H9 (cell line): ENCODE measurements at regions not wholly inside any gene's neighbourhood (a gene's known extent, or its start where the extent isn't known, plus 50 kb on each side); places are given as distances from the start of the nearest gene placed in this dataset.

ENCODE experiments used
- DNase-seq: peaks from one replicate; pipeline ENCODE4 v3.0.0-alpha.2; 2017
- H2AFZ ChIP-seq: one replicate; pipeline ENCODE4 v1.6.1; 2013; ENCODE audit warnings: mild to moderate bottlenecking, low read length, control low read depth, moderate library complexity
- H2AK5ac ChIP-seq: 2 replicates; pipeline ENCODE4 v1.6.1; 2013; ENCODE audit warnings: low read length, control low read depth, mixed read lengths; ENCODE audit not compliant: insufficient read length
- H2BK120ac ChIP-seq: one replicate; pipeline ENCODE4 v1.6.1; 2013; ENCODE audit warnings: low read depth, mild to moderate bottlenecking, low read length, control low read depth, inconsistent platforms; ENCODE audit not compliant: poor library complexity, severe bottlenecking
- H2BK12ac ChIP-seq: 2 replicates; pipeline ENCODE4 v1.6.1; 2013; ENCODE audit warnings: low read length, control low read depth, mixed read lengths, low read depth; ENCODE audit not compliant: insufficient read length
- H2BK15ac ChIP-seq: 2 replicates; pipeline ENCODE4 v1.6.1; 2013; ENCODE audit warnings: low read depth, low read length, control low read depth
- H2BK20ac ChIP-seq: one replicate; pipeline ENCODE4 v1.6.1; 2013; ENCODE audit warnings: low read depth, mild to moderate bottlenecking, low read length, control low read depth, inconsistent platforms; ENCODE audit not compliant: poor library complexity, severe bottlenecking
- H2BK5ac ChIP-seq: 2 replicates; pipeline ENCODE4 v1.6.1; 2013; ENCODE audit warnings: low read length, control low read depth, mixed read lengths; ENCODE audit not compliant: insufficient read length
- H3K14ac ChIP-seq: 2 replicates; pipeline ENCODE4 v1.6.1; 2013; ENCODE audit warnings: low read length, control low read depth; ENCODE audit not compliant: insufficient read depth
- H3K18ac ChIP-seq: 2 replicates; pipeline ENCODE4 v1.6.1; 2013; ENCODE audit warnings: low read depth, mild to moderate bottlenecking, mixed read lengths, low read length, control low read depth; ENCODE audit not compliant: insufficient read length
- H3K23ac ChIP-seq: 2 replicates; pipeline ENCODE4 v1.6.1; 2013; ENCODE audit warnings: low read length, control low read depth, mixed read lengths, low read depth; ENCODE audit not compliant: insufficient read length
- H3K23me2 ChIP-seq: 2 replicates; pipeline ENCODE4 v1.6.1; 2013; ENCODE audit warnings: low read depth, mild to moderate bottlenecking, mixed read lengths, low read length, control low read depth; ENCODE audit not compliant: insufficient read length, poor library complexity, severe bottlenecking
- H3K27ac ChIP-seq: 2 replicates; pipeline ENCODE4 v1.5.1; 2013; ENCODE audit warnings: low read length, control low read depth, mixed read lengths, low read depth; ENCODE audit not compliant: insufficient read length
- H3K27me3 ChIP-seq: 2 replicates; pipeline ENCODE4 v1.6.1; 2013; ENCODE audit warnings: low read length, control low read depth, inconsistent platforms; ENCODE audit not compliant: insufficient read depth
- H3K4ac ChIP-seq: 2 replicates; pipeline ENCODE4 v1.6.1; 2013; ENCODE audit warnings: low read depth, mild to moderate bottlenecking, control low read depth, inconsistent platforms, low read length, moderate library complexity
- H3K4me1 ChIP-seq: 2 replicates; pipeline ENCODE4 v1.6.1; 2013; ENCODE audit warnings: low read length, control low read depth, inconsistent platforms; ENCODE audit not compliant: insufficient read depth
- H3K4me2 ChIP-seq: 2 replicates; pipeline ENCODE4 v1.6.1; 2013; ENCODE audit warnings: low read length, control low read depth, mixed read lengths; ENCODE audit not compliant: insufficient read length, insufficient read depth
- H3K56ac ChIP-seq: 2 replicates; pipeline ENCODE4 v1.6.1; 2013; ENCODE audit warnings: low read depth, mild to moderate bottlenecking, mixed read lengths, low read length, control low read depth; ENCODE audit not compliant: insufficient read length
- H3K79me1 ChIP-seq: 2 replicates; pipeline ENCODE4 v1.6.1; 2013; ENCODE audit warnings: low read depth, mild to moderate bottlenecking, moderate library complexity, low read length, control low read depth, inconsistent platforms; ENCODE audit not compliant: insufficient read depth, poor library complexity, severe bottlenecking
- H3K79me2 ChIP-seq: 2 replicates; pipeline ENCODE4 v1.6.1; 2013; ENCODE audit warnings: low read length, control low read depth, inconsistent platforms; ENCODE audit not compliant: insufficient read depth
- H3K9ac ChIP-seq: 2 replicates; pipeline ENCODE4 v1.6.1; 2013; ENCODE audit warnings: low read length, control low read depth, mixed read lengths; ENCODE audit not compliant: insufficient read length; ENCODE audit errors: extremely low read depth
- H3K9me3 ChIP-seq: one replicate; pipeline ENCODE4 v1.6.1; 2013; ENCODE audit warnings: low read depth, low read length, inconsistent platforms; ENCODE audit not compliant: control insufficient read depth
- H3T11ph ChIP-seq: one replicate; pipeline ENCODE4 v1.6.1; 2013; ENCODE audit warnings: mild to moderate bottlenecking, low read length, control low read depth, inconsistent platforms
- H4K20me1 ChIP-seq: one replicate; pipeline ENCODE4 v1.6.1; 2013; ENCODE audit not compliant: control insufficient read depth, insufficient read length, insufficient read depth
- H4K5ac ChIP-seq: 2 replicates; pipeline ENCODE4 v1.6.1; 2013; ENCODE audit warnings: low read depth, mild to moderate bottlenecking, mixed read lengths, low read length, control low read depth; ENCODE audit not compliant: insufficient read length
- H4K8ac ChIP-seq: replicated peaks from 2 replicates; pipeline ENCODE4 v1.6.1; 2013; ENCODE audit warnings: low read length, control low read depth, mixed read lengths, low read depth; ENCODE audit not compliant: insufficient read length
- H4K91ac ChIP-seq: 2 replicates; pipeline ENCODE4 v1.6.1; 2013; ENCODE audit warnings: low read depth, mild to moderate bottlenecking, moderate library complexity, mixed read lengths, low read length, control low read depth; ENCODE audit not compliant: insufficient read length
- H3K27ac Mint-ChIP-seq, 3 experiments: 2 replicates in 2 of 3; 3 replicates in 1 of 3; pipeline ENCODE4 v1.8.0; 2020 to 2021; ENCODE audit warnings: mixed read lengths in 3 of 3, mild to moderate bottlenecking in 1 of 3, moderate library complexity in 1 of 3
- H3K27me3 Mint-ChIP-seq: 2 replicates; pipeline ENCODE4 v1.8.0; 2021; ENCODE audit warnings: low read depth, mild to moderate bottlenecking, moderate library complexity, mixed read lengths
- H3K36me3 Mint-ChIP-seq, 3 experiments: 2 replicates in 2 of 3; 3 replicates in 1 of 3; pipeline ENCODE4 v1.8.0; 2020 to 2021; ENCODE audit warnings: low read depth in 3 of 3, mixed read lengths in 3 of 3; ENCODE audit not compliant: insufficient read depth in 1 of 3
- H3K4me1 Mint-ChIP-seq, 2 experiments: 2 replicates each; pipeline ENCODE4 v1.8.0; 2020; ENCODE audit warnings: mixed read lengths in 2 of 2
- H3K4me3 Mint-ChIP-seq, 2 experiments: 2 replicates in 1 of 2; 3 replicates in 1 of 2; pipeline ENCODE4 v1.8.0; 2020 to 2021; ENCODE audit warnings: mild to moderate bottlenecking in 2 of 2, mixed read lengths in 2 of 2, moderate library complexity in 1 of 2
- H3K9me3 Mint-ChIP-seq, 2 experiments: 2 replicates in 1 of 2; 3 replicates in 1 of 2; pipeline ENCODE4 v1.8.0; 2020; ENCODE audit warnings: mild to moderate bottlenecking in 2 of 2, mixed read lengths in 2 of 2, moderate library complexity in 1 of 2
- CTCF ChIP-seq: fragments of 200-600 bp; sonication (generic); conservative IDR thresholded peaks from 3 replicates; pipeline ENCODE4 v1.8.0; 2021; ENCODE audit warnings: antibody characterized with exemption, mild to moderate bottlenecking
- WGBS: extraction: QIAGEN DNeasy Blood & Tissue Kit; methylation state at CpG from one replicate; pipeline ENCODE4 v1.1.7; 2013; ENCODE audit warnings: missing lambda C conversion rate, low lambda C conversion rate, mixed read lengths; ENCODE audit not compliant: insufficient read length; ENCODE audit errors: extremely low coverage; 5-methylcytosine and 5-hydroxymethylcytosine counted together

- no peak overlapping the region for H4K5ac ChIP-seq
- no peak overlapping the region for H2BK120ac ChIP-seq
- Mint-ChIP-seq H3K9me3 (no peaks in the 10 kb centered on the region; a peak in 1 of 5 replicates), H3K4me3 (no peak overlapping the region), H3K36me3 (peaks cover 0 to 3% (median 0%) of the 10 kb centered on the region in 3 experiments; a peak in 1 of 7 replicates), H3K27me3 (no peaks in the 10 kb centered on the region), H3K4me1 (peaks cover 5 to 12% of the 10 kb centered on the region in 2 experiments), H3K27ac (no peak overlapping the region; a peak in 1 of 7 replicates)
- H3K79me1 ChIP-seq: no peaks in the 10 kb centered on the region
- no peak overlapping the region for H2BK12ac ChIP-seq
- H3K27me3 ChIP-seq: no peaks in the 10 kb centered on the region
- no peak overlapping the region for H3K9ac ChIP-seq
- no peak overlapping the region for H2BK5ac ChIP-seq
- no peak overlapping the region for H4K8ac ChIP-seq
- H4K91ac ChIP-seq: no peak overlapping the region
- H4K20me1 ChIP-seq: no peaks in the 10 kb centered on the region
- H3K4ac ChIP-seq: no peak overlapping the region
- no peak for TF ChIP-seq CTCF
- no peak overlapping the region for H3K14ac ChIP-seq
- no peak overlapping the region for H2BK20ac ChIP-seq
- no peak overlapping the region for H3K56ac ChIP-seq
- no peak for DNase-seq
- no peak overlapping the region for H2AK5ac ChIP-seq
- no peak overlapping the region for H3K18ac ChIP-seq
- no peak overlapping the region for H3K23ac ChIP-seq
- H3K79me2 ChIP-seq: no peaks in the 10 kb centered on the region
- no peak overlapping the region for H2BK15ac ChIP-seq
- H2AFZ ChIP-seq: no peak overlapping the region
- H3K9me3 ChIP-seq: no peaks in the 10 kb centered on the region
- H3K4me2 ChIP-seq: no peak overlapping the region
- H3T11ph ChIP-seq: no peak overlapping the region
- WGBS: no CpG with 5 or more reads among the region's 4 CpGs
- H3K23me2 ChIP-seq: no peaks in the 10 kb centered on the region
- H3K27ac ChIP-seq: no peak overlapping the region
- H3K4me1 ChIP-seq: no peaks in the 10 kb centered on the region
These were observed 311.5 kb upstream of the ROBO2 start for GRCh38 chr3:76728426-76728825.
